GM21515 (cell line): ENCODE measurements at regions not wholly inside any gene's neighbourhood (a gene's known extent, or its start where the extent isn't known, plus 50 kb on each side); places are given as distances from the start of the nearest gene placed in this dataset.
"Not testable (repeated sequence)": the region's sequence is repeated elsewhere in the genome, so short reads cannot be mapped to it uniquely, and the experiment has no call there.

ENCODE experiments used
- ATAC-seq: cut with Tn5 transposase; IDR thresholded peaks from one replicate; pipeline ENCODE4 v1.9.1; 2021; ENCODE audit not compliant: unreplicated experiment

DNA sequence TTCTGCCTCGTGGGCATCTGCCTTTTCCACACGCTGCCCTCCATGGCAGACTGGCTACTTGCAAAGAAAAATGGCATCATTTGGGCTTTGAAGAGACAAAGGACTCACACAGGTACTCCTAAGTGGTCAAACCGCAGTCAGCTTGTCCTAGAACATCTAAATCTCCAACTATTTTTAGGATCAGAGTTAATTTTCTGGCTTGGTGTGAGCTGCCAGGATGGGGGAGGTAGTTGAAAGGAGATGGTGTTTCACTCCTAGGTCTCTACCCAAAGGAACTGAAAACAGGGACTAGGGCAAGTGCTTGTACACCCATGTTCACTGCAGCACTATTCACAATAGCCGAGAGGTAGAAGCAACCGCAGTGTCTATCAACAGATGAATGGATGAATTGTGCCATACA, 107.9 kb upstream of the ATL2 start:
- ATAC-seq = no peak

- ATAC-seq = no peak
Observed at GRCh38 chr2:38483776-38484501, 106.9 kb upstream of the ATL2 start.

GRCh38 chr2:38482710-38483109, 105.6 kb upstream of the ATL2 start:
- not testable (repeated sequence) for ATAC-seq

DNA sequence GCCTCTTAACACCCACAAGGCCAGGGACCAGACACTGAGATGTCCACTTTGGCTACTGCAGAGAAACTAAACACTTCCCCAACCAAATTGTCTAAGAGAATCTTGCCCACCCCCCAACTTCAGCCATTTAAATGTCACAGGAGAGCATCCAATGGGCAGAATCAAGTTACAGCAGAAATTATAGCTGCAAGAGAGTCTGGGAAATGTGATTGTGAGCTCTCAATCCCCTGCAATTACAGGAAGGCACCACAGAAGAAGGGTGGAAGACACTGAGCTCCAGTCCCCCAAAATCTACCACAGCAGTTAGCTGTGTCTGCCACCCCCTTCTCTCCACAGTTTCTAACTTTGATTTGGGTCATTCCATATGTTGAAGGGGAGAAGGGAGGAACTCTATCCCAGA, 103.5 kb upstream of the ATL2 start:
- no peak for ATAC-seq

DNA sequence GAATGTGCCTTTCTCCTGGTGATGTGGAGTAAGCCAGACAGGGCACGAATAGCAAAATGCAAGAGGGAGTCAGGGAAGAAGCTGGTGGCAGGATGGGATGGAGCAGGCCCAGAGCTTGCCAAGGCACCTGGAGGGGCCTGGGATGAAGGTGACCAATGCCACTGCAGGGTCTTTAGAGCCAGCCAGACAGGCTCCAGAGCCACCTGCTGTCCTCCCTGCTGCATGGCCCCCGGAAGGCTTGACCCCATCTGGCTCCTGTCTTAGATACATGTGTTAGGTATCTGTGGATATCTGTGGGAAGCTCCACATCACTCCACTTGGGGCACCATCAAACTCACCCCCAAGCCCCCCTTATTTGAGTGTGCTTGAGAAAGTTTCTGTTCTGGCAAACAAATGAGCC, 99.9 kb upstream of the ATL2 start:
- ATAC-seq = no peak

- ATAC-seq = no peak
Observed at GRCh38 chr2:38475567-38475881, 98.5 kb upstream of the ATL2 start.

DNA sequence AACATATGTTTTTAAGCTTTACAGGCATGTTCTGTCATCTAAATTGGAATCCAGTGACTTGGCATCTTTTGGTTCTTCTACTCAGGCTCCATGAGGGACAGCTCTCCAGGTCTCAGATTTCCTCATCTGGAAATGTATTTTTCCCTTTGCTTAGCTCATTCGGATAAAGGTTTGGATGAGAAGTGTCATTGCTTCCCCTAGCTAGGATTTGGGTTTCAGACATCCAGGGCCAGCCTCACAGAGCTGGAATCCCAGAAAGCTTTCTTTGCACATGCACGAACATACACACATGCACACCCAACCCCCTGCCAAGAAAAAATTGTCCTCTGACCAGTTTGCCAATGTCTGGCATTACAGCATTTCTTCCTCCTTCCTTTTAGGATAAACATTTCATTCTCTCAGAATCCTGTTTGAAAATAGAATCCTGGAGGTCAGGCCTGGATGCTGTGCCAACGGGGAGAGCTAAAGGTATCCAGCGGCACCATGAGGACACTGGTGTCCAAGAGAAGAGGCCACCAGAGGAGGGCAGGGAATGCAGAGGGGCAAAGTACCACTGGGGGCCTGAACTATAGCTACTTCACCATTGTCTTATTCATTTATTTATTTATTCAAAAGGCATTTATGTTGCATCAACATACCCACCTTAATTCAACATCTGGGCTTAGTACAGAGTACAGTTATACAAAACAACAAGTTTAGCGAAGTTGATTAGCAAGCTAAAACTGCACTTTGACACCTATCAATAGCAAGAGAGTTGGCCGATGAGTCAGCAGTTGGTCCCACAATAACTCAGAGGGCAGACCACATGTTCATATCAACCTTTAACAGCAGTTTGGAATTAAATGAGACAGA, 97.9 kb upstream of the ATL2 start:
- ATAC-seq = no peak

- ATAC-seq = no peak
Observed at GRCh38 chr2:38474021-38474456, 97.0 kb upstream of the ATL2 start.

DNA sequence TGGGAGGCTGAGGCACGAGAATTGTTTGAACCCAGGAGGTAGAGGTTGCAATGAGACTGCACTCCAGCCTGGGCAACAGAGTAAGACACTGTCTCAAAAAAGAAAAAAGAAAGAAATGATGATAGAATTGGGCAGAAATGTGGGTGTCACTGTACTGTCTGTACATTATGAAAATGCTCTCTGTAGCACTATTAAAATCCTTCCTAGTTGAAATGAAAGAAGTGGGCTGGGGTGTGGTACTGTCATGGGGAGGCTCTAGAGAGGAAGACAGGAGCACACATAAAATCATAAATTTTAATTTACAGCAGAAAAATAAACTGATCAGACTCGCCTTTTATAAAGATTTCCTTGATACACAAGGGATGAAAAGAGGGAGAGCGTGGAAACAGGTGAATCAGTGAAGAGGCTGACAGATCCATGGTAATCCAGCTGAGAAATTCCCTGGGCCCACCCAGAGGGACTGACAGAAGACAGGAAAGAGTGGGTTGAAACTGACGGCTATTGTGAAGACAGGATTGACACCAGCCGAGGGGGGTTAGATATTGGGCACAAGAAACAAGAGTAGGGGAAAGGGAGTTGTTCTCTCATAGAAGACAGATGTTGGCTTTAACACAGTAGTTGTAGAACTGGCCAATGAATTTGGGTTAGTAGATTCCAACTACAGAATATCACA, 96.4 kb upstream of the ATL2 start:
- no peak for ATAC-seq

GRCh38 chr2:38470115-38470514, 93.0 kb upstream of the ATL2 start:
- ATAC-seq = no peak

DNA sequence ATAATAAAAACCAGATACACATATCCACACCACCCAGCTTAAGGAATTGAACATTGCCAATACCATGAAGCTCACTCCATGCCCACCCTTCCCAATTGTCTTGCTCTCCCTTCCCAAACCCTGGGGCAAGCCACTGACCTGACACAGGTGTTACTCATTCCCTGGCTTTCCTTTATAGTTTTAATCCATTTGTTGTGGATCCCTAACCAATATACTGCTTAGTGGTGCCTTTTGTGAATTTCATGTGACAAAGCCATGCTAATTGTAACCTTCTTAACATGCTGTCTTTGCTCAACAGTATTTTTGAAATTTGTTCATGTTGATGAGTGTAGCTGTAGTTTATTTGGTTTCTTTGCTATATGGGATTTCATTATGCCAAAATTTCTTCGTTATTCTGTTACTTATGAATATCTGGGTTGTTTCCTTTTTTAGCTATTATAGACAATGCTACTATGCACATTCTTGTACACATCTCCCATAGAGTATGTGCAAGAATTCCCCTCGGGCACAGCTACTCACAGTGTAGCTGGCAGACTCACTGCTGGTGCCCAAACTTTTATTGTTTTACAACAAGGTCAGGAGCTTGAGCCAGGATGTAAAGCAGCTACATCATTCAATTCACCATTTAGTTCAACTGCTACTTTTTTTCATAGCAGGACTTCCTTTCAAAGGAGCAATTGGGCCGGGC, 90.8 kb upstream of the ATL2 start:
- ATAC-seq = no peak

DNA sequence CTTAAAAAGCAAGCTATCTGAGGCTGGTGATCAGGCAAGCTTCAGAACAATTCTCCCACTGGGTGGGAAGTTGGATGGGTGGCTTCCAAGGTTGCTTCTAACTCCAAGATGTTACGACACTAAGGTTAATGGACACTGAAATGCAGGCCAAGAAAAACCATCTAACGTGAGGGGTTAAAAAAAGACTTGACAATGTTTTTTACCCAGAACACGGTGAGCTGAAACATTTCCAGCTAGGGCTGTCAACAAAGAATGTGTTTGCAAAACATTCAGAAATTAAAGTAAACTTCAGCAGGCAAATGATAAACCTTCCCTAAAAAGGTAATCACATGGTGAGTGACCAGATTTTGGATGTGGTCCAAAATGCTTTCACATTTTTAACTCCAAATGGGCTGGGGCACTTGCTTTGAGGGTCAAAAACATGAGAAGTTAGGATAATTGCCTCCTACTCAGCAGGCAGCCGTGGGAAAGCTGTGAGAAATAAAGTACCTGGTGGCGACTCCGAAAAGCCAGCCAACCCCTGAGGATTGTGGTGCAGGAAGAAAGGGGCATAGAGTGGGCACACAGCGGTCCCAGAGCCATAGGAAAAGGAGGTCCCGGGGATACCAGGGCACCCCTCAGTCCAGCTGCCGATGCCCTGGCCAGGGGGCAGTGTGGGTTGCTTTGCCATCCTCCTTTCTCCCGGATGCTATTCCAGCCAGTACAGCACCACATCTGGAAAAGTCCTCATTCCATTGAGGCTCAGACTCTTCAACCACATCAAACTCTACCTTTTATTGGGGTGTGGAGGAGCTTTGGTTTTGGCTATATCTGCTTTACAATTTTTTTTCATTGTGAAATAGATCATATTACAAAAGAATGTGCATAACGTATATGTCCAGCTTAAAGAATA, 90.0 kb upstream of the ATL2 start:
- ATAC-seq = no peak

DNA sequence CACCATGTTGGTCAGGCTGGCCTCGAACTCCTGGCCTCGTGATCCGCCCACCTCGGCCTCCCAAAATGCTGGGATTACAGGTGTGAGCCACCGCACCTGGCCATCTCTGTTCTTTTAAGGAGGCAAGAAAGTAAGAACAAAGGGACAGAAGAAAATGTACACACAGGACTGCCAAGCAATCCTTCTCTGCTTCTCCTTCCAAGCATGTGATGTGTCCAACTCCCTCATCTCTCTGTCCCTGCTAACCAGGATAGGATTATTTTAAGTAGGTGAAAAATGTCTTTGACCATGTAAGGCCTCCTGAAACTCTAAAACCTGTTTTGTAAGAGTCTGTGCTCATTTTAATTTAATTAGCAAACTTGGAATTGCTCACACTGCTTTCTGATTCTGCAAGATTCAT, 89.3 kb upstream of the ATL2 start:
- no peak for ATAC-seq

DNA sequence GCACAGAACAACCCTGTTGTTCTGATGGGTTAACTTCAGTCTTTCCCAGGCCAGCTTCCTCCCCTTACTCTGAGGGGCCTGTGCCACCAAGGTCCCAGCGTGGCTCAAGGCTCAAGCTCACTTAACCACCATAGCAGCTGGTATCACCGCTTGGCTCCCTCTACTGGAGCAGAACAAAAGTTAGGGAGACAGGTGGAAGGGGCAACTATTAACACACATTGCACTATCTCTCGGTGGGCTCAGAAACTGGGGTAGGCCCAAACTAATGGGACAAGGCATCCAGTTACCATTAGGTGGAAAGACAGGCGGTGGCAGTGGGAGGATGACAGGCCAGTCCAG, 88.7 kb upstream of the ATL2 start:
- no peak for ATAC-seq

- no peak for ATAC-seq
Observed at GRCh38 chr2:38464971-38465788, 88.1 kb upstream of the ATL2 start.

GRCh38 chr2:38463752-38464151, 86.7 kb upstream of the ATL2 start:
- ATAC-seq = no peak

DNA sequence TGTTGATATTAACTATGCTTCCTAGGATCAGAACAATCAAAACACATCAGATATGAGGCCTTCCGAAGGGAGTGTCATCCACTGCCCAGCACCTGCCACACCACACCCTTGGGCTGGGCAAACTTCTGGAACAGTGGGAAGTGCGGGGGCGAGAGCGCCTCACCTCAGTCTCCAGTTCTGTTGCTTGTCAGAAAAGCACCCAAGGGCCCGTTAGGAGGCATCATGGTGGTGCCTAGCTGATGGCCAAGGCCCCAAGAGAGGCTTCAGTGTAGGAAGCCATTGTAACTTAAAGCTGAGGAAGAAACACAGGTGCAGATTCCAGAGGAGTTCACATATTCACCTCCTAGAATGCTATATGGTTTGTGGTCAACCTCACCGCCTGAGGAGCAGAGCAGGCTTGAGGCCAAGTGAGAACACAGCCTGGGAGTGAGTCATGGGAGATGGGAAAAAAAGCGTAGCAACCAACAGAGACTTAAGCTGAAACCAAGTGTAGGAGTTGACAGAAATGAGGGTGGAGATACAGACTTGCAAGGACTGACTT, 85.1 kb upstream of the ATL2 start:
- no peak for ATAC-seq

DNA sequence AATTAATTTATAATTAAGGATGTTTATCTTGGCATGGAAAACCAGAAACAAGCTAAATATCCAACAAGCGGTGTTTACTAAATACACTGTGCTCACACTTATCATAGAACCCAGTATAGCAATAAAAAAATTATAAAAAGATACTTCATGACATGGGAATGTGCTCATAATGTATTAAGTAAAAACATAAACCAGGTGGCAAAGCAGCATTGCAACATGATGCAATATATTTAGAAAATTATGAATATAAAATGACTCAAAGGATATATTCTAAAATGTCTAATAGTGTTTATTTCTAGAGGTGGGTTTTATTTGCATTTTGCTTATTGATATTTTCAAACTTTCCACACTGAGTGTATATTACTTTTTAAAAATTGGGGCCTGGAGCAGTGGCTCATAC, 84.4 kb upstream of the ATL2 start:
- ATAC-seq = no peak

GRCh38 chr2:38460313-38460712, 83.2 kb upstream of the ATL2 start:
- ATAC-seq = no peak
